ENCODE measurements at regions not wholly inside any gene's neighbourhood (a gene's known extent, or its start where the extent isn't known, plus 50 kb on each side); places are given as distances from the start of the nearest gene placed in this dataset.

GRCh38 chr1:22330760-22331119 lies 120.9 kb upstream of the ZBTB40 start:
- no peak overlapping the region for H3K27ac ChIP-seq (ENCODE audit: extremely low read length, insufficient read depth, low read length)
- FAIRE-seq (no peak), DNase-seq (ENCODE audit: low spot score) (no peak), ATAC-seq (no peak)
- BruUV-seq (replicated peaks) = no TSS peak
- H3K4me3 ChIP-seq (replicated peaks in 1 of 3; ENCODE audit: insufficient read depth in 1 of 3, low read depth in 2 of 3, low read length in 3 of 3) = no peak overlapping the region
- H2AFZ ChIP-seq (ENCODE audit: low read length) = no peak overlapping the region
- in situ Hi-C loops (cut with HindIII; ENCODE audit: extremely low pct_ligation_motif_present, low pct_unique_long_range_greater_than_20kb) (no loop called here), intact Hi-C loops (cut with micrococcal nuclease; ENCODE audit: unreplicated experiment) (no loop called here)
- TF ChIP-seq ZNF550 (CRISPR knock-in tag; IDR thresholded peaks at IDR 0.05; ENCODE audit: borderline replicate concordance) (no peak), ZNF296 (CRISPR knock-in tag; conservative IDR thresholded peaks at IDR 0.05) (no peak), PHF5A (CRISPR knock-in tag; IDR thresholded peaks at IDR 0.05; ENCODE audit: low read depth, unreplicated experiment) (no peak), TCF12 (IDR thresholded peaks at IDR 0.05) (no peak), TCF12 (CRISPR knock-in tag; IDR thresholded peaks at IDR 0.05) (no peak), HNRNPK (IDR thresholded peaks at IDR 0.05; ENCODE audit: low read depth, low read length, poor library complexity, severe bottlenecking) (peak; percentile 21)
- no peaks in the 10 kb centered on the region for H3K79me2 ChIP-seq (ENCODE audit: insufficient read depth, low read length)
- peaks cover 1 to 68% of the 10 kb centered on the region in 2 experiments; a peak in 4 of 5 replicates for H3K27me3 ChIP-seq (ENCODE audit: control insufficient read depth in 1 of 2, insufficient read depth in 2 of 2, low read length in 2 of 2)
- H3K9me3 ChIP-seq (ENCODE audit: low read length) = no peaks in the 10 kb centered on the region
- H4K20me1 ChIP-seq (ENCODE audit: insufficient read depth, low read length) = no peaks in the 10 kb centered on the region
- ChIA-PET POLR2A (no interaction called here), CTCF (ENCODE audit: low intra/inter-chr PET ratio, low total read pairs) (no interaction called here)
- no peaks in the 10 kb centered on the region for H3K36me3 ChIP-seq (replicated peaks in 1 of 2; ENCODE audit: control insufficient read depth in 1 of 2, insufficient read depth in 2 of 2, low read length in 2 of 2)
- WGBS (ENCODE audit: low lambda C conversion rate) = 0% methylated on average over 1 of the region's 1 CpG
- H3K9ac ChIP-seq (ENCODE audit: insufficient read depth, low read depth, low read length) = no peak overlapping the region
- H3K4me1 ChIP-seq (ENCODE audit: insufficient read depth, low read length) = peaks cover 10% of the 10 kb centered on the region
- H3K4me2 ChIP-seq (ENCODE audit: low read depth, low read length) = no peak overlapping the region

- Histone ChIP-seq H3K27ac (ENCODE audit: extremely low read length, insufficient read depth, low read length) (no peak overlapping the region), H3K27me3 (ENCODE audit: control insufficient read depth in 1 of 2, insufficient read depth in 2 of 2, low read length in 2 of 2) (peaks cover 0 to 59% of the 10 kb centered on the region in 2 experiments; a peak in 3 of 5 replicates), H2AFZ (ENCODE audit: low read length) (no peak overlapping the region), H3K4me3 (replicated peaks in 1 of 3; ENCODE audit: insufficient read depth in 1 of 3, low read depth in 2 of 3, low read length in 3 of 3) (no peak overlapping the region), H3K4me2 (ENCODE audit: low read depth, low read length) (no peak overlapping the region), H3K9ac (ENCODE audit: insufficient read depth, low read depth, low read length) (no peak overlapping the region), H4K20me1 (ENCODE audit: insufficient read depth, low read length) (no peaks in the 10 kb centered on the region), H3K9me3 (ENCODE audit: low read length) (no peaks in the 10 kb centered on the region), H3K4me1 (ENCODE audit: insufficient read depth, low read length) (peaks cover 10% of the 10 kb centered on the region), H3K79me2 (ENCODE audit: insufficient read depth, low read length) (no peaks in the 10 kb centered on the region), H3K36me3 (replicated peaks in 1 of 2; ENCODE audit: control insufficient read depth in 1 of 2, insufficient read depth in 2 of 2, low read length in 2 of 2) (no peaks in the 10 kb centered on the region)
- in situ Hi-C loops (cut with HindIII; ENCODE audit: extremely low pct_ligation_motif_present, low pct_unique_long_range_greater_than_20kb) = no loop called here
- BruUV-seq (replicated peaks) = no TSS peak
- intact Hi-C loops (cut with micrococcal nuclease; ENCODE audit: unreplicated experiment) = no loop called here
- DNase-seq (ENCODE audit: low spot score) = no peak
- FAIRE-seq = no peak
- POLR2A ChIA-PET = no interaction called here
- 27% methylated on average over 13 of the region's 17 CpGs for WGBS (ENCODE audit: low lambda C conversion rate)
- ATAC-seq = no peak
- CTCF ChIA-PET (ENCODE audit: low intra/inter-chr PET ratio, low total read pairs) = no interaction called here
- TF ChIP-seq NFKB2 (CRISPR knock-in tag; IDR thresholded peaks at IDR 0.05; ENCODE audit: borderline replicate concordance) = no peak
- TF ChIP-seq SOX13 (IDR thresholded peaks at IDR 0.05) = no peak
- TF ChIP-seq SOX13 (CRISPR knock-in tag; conservative IDR thresholded peaks at IDR 0.05 in 1 of 2, IDR thresholded peaks at IDR 0.05 in 1 of 2) = no peak
- no peak for TF ChIP-seq ELF3 (CRISPR knock-in tag; IDR thresholded peaks at IDR 0.05)
- no peak for TF ChIP-seq BORCS8-MEF2B (CRISPR knock-in tag; IDR thresholded peaks at IDR 0.05)
- no peak for TF ChIP-seq ZNF761 (CRISPR knock-in tag; conservative IDR thresholded peaks at IDR 0.05)
- TF ChIP-seq KLF13 (CRISPR knock-in tag; IDR thresholded peaks at IDR 0.05) = no peak
- TF ChIP-seq ZSCAN5A (CRISPR knock-in tag; IDR thresholded peaks at IDR 0.05; ENCODE audit: borderline replicate concordance) = no peak
- TF ChIP-seq NFYB (CRISPR knock-in tag; IDR thresholded peaks at IDR 0.05) = no peak
Measured at GRCh38 chr1:22331618-22332423, 119.8 kb upstream of the ZBTB40 start.

All from HepG2 (cell line).